ENCODE measurements at regions not wholly inside any gene's neighbourhood (a gene's known extent, or its start where the extent isn't known, plus 50 kb on each side); places are given as distances from the start of the nearest gene placed in this dataset.

GRCh38 chr6:21451546-21452013, 142.0 kb upstream of the SOX4 start:
- Mint-ChIP-seq H3K4me1 (no peaks in the 10 kb centered on the region), H3K27me3 (no peaks in the 10 kb centered on the region), H3K4me3 (no peak overlapping the region), H3K36me3 (ENCODE audit: low read depth) (no peaks in the 10 kb centered on the region), H3K27ac (no peak overlapping the region), H3K9me3 (no peaks in the 10 kb centered on the region)
- ChIA-PET CTCF (no interaction called here), POLR2A (no interaction called here)
- no peak for DNase-seq

- H3K9me3 Mint-ChIP-seq: no peaks in the 10 kb centered on the region
- no peak for DNase-seq
- CTCF ChIA-PET: interaction anchor here (0.6 kb wide), 1 partner anchor 915 kb away, joined by 5 read pairs; no protein-coding TSS in a partner anchor
- POLR2A ChIA-PET: no interaction called here
- H3K4me3 Mint-ChIP-seq: no peak overlapping the region
- H3K27ac Mint-ChIP-seq: no peak overlapping the region
- no peaks in the 10 kb centered on the region for H3K27me3 Mint-ChIP-seq
- no peaks in the 10 kb centered on the region for H3K36me3 Mint-ChIP-seq (ENCODE audit: low read depth)
- no peaks in the 10 kb centered on the region for H3K4me1 Mint-ChIP-seq
Observed at GRCh38 chr6:21454262-21454661, 139.3 kb upstream of the SOX4 start.

- POLR2A ChIA-PET: no interaction called here
Observed at GRCh38 chr6:21455071-21455470, 138.5 kb upstream of the SOX4 start.

GRCh38 chr6:21457647-21458046, 135.9 kb upstream of the SOX4 start:
- Mint-ChIP-seq H3K27me3 (peaks cover 7% of the 10 kb centered on the region), H3K4me3 (no peak overlapping the region), H3K9me3 (no peaks in the 10 kb centered on the region), H3K4me1 (no peaks in the 10 kb centered on the region), H3K27ac (no peak overlapping the region), H3K36me3 (ENCODE audit: low read depth) (no peaks in the 10 kb centered on the region)
- ChIA-PET CTCF (interaction anchor here (0.6 kb wide), 1 partner anchor 9 kb away, joined by 3 read pairs; no protein-coding TSS in a partner anchor), POLR2A (no interaction called here)
- no peak for DNase-seq

More at GRCh38 chr6:21455071-21455470, 138.5 kb upstream of the SOX4 start:
- no peak for DNase-seq
- no peaks in the 10 kb centered on the region for H3K36me3 Mint-ChIP-seq (ENCODE audit: low read depth)
- H3K4me1 Mint-ChIP-seq: no peaks in the 10 kb centered on the region
- no peak overlapping the region for H3K4me3 Mint-ChIP-seq
- H3K27ac Mint-ChIP-seq: no peak overlapping the region
- H3K9me3 Mint-ChIP-seq: no peaks in the 10 kb centered on the region
- CTCF ChIA-PET: no interaction called here
- H3K27me3 Mint-ChIP-seq: no peaks in the 10 kb centered on the region

- peaks cover 7% of the 10 kb centered on the region for H3K27me3 Mint-ChIP-seq
- no peak overlapping the region for H3K4me3 Mint-ChIP-seq
- H3K9me3 Mint-ChIP-seq: no peaks in the 10 kb centered on the region
- H3K36me3 Mint-ChIP-seq (ENCODE audit: low read depth): no peaks in the 10 kb centered on the region
- H3K4me1 Mint-ChIP-seq: no peaks in the 10 kb centered on the region
- no peak overlapping the region for H3K27ac Mint-ChIP-seq
- ChIA-PET CTCF (no interaction called here), POLR2A (no interaction called here)
- DNase-seq: no peak
Observed at GRCh38 chr6:21459641-21460040, 133.9 kb upstream of the SOX4 start.

- H3K27me3 Mint-ChIP-seq: peaks cover 7% of the 10 kb centered on the region
- H3K4me1 Mint-ChIP-seq: no peaks in the 10 kb centered on the region
- no peaks in the 10 kb centered on the region for H3K36me3 Mint-ChIP-seq (ENCODE audit: low read depth)
- H3K4me3 Mint-ChIP-seq: no peak overlapping the region
- POLR2A ChIA-PET: no interaction called here
- no peak overlapping the region for H3K27ac Mint-ChIP-seq
- H3K9me3 Mint-ChIP-seq: no peaks in the 10 kb centered on the region
- no peak for DNase-seq
- CTCF ChIA-PET: no interaction called here
Observed at GRCh38 chr6:21461844-21462518, 131.6 kb upstream of the SOX4 start.

GRCh38 chr6:21462519-21462852, 131.1 kb upstream of the SOX4 start:
- H3K4me1 Mint-ChIP-seq: no peaks in the 10 kb centered on the region
- no peak overlapping the region for H3K4me3 Mint-ChIP-seq
- H3K9me3 Mint-ChIP-seq: no peaks in the 10 kb centered on the region
- no peaks in the 10 kb centered on the region for H3K36me3 Mint-ChIP-seq (ENCODE audit: low read depth)
- no peak for DNase-seq
- POLR2A ChIA-PET: no interaction called here
- peaks cover 7% of the 10 kb centered on the region for H3K27me3 Mint-ChIP-seq
- CTCF ChIA-PET: no interaction called here
- no peak overlapping the region for H3K27ac Mint-ChIP-seq

GRCh38 chr6:21467091-21467490, 126.5 kb upstream of the SOX4 start:
- CTCF ChIA-PET: no interaction called here
- POLR2A ChIA-PET: no interaction called here
- Mint-ChIP-seq H3K27ac (no peak overlapping the region), H3K36me3 (ENCODE audit: low read depth) (no peaks in the 10 kb centered on the region), H3K27me3 (peaks cover 9% of the 10 kb centered on the region), H3K9me3 (no peaks in the 10 kb centered on the region), H3K4me3 (no peak overlapping the region), H3K4me1 (no peaks in the 10 kb centered on the region)
- no peak for DNase-seq

- ChIA-PET CTCF (interaction anchor here (1.4 kb wide), 1 partner anchor 27 kb away, joined by 3 read pairs; no protein-coding TSS in a partner anchor), POLR2A (no interaction called here)
- no peaks in the 10 kb centered on the region for H3K9me3 Mint-ChIP-seq
- H3K27me3 Mint-ChIP-seq: peaks cover 4% of the 10 kb centered on the region
- no peak overlapping the region for H3K4me3 Mint-ChIP-seq
- H3K36me3 Mint-ChIP-seq (ENCODE audit: low read depth): no peaks in the 10 kb centered on the region
- DNase-seq: no peak
- no peak overlapping the region for H3K27ac Mint-ChIP-seq
- H3K4me1 Mint-ChIP-seq: no peaks in the 10 kb centered on the region
Observed at GRCh38 chr6:21468461-21468860, 125.1 kb upstream of the SOX4 start.

GRCh38 chr6:21469213-21469612, 124.3 kb upstream of the SOX4 start:
- no peak overlapping the region for H3K4me3 Mint-ChIP-seq
- H3K27ac Mint-ChIP-seq: no peak overlapping the region
- H3K4me1 Mint-ChIP-seq: no peaks in the 10 kb centered on the region
- H3K27me3 Mint-ChIP-seq: peaks cover 4% of the 10 kb centered on the region
- ChIA-PET POLR2A (no interaction called here), CTCF (interaction anchor here (1.4 kb wide), 1 partner anchor 28 kb away, joined by 3 read pairs; no protein-coding TSS in a partner anchor)
- H3K9me3 Mint-ChIP-seq: no peaks in the 10 kb centered on the region
- no peak for DNase-seq
- H3K36me3 Mint-ChIP-seq (ENCODE audit: low read depth): no peaks in the 10 kb centered on the region

GRCh38 chr6:21476112-21476511, 117.4 kb upstream of the SOX4 start:
- ChIA-PET CTCF (no interaction called here), POLR2A (no interaction called here)
- Mint-ChIP-seq H3K36me3 (ENCODE audit: low read depth) (no peaks in the 10 kb centered on the region), H3K27me3 (peaks cover 2% of the 10 kb centered on the region), H3K4me1 (no peaks in the 10 kb centered on the region), H3K9me3 (no peaks in the 10 kb centered on the region), H3K27ac (no peak overlapping the region), H3K4me3 (no peak overlapping the region)
- no peak for DNase-seq

GRCh38 chr6:21478411-21478810, 115.1 kb upstream of the SOX4 start:
- CTCF ChIA-PET: no interaction called here
- no peaks in the 10 kb centered on the region for H3K4me1 Mint-ChIP-seq
- no peaks in the 10 kb centered on the region for H3K36me3 Mint-ChIP-seq (ENCODE audit: low read depth)
- H3K27ac Mint-ChIP-seq: no peak overlapping the region
- H3K27me3 Mint-ChIP-seq: peaks cover 4% of the 10 kb centered on the region
- no peaks in the 10 kb centered on the region for H3K9me3 Mint-ChIP-seq
- no peak for DNase-seq
- POLR2A ChIA-PET: no interaction called here
- H3K4me3 Mint-ChIP-seq: no peak overlapping the region

- Mint-ChIP-seq H3K9me3 (no peaks in the 10 kb centered on the region), H3K27ac (no peak overlapping the region), H3K36me3 (ENCODE audit: low read depth) (no peaks in the 10 kb centered on the region), H3K4me1 (no peaks in the 10 kb centered on the region), H3K4me3 (no peak overlapping the region), H3K27me3 (peaks cover 4% of the 10 kb centered on the region)
- ChIA-PET CTCF (no interaction called here), POLR2A (no interaction called here)
- DNase-seq: no peak
Observed at GRCh38 chr6:21478883-21479539, 114.5 kb upstream of the SOX4 start.

GRCh38 chr6:21486115-21486514, 107.4 kb upstream of the SOX4 start:
- Mint-ChIP-seq H3K9me3 (no peaks in the 10 kb centered on the region), H3K4me3 (no peak overlapping the region), H3K27ac (no peak overlapping the region), H3K27me3 (peaks cover 4% of the 10 kb centered on the region), H3K36me3 (ENCODE audit: low read depth) (no peaks in the 10 kb centered on the region), H3K4me1 (no peaks in the 10 kb centered on the region)
- ChIA-PET POLR2A (no interaction called here), CTCF (no interaction called here)
- no peak for DNase-seq
